ENCODE measurements at regions not wholly inside any gene's neighbourhood (a gene's known extent, or its start where the extent isn't known, plus 50 kb on each side); places are given as distances from the start of the nearest gene placed in this dataset.

GRCh38 chr2:55102056-55102812, 52.0 kb upstream of the RTN4 start:
- ATAC-seq (ENCODE audit: low FRiP score) (no peak), DNase-seq (ENCODE audit: low spot score) (no peak)
- no peak for TF ChIP-seq CTCF (IDR thresholded peaks at IDR 0.05)

GRCh38 chr2:55101466-55101865, 51.2 kb upstream of the RTN4 start:
- no peak for DNase-seq (ENCODE audit: low spot score)
- ATAC-seq (ENCODE audit: low FRiP score): no peak
- TF ChIP-seq CTCF (IDR thresholded peaks at IDR 0.05): no peak

- DNase-seq (ENCODE audit: low spot score) (no peak), ATAC-seq (ENCODE audit: low FRiP score) (peak; percentile 50)
- TF ChIP-seq CTCF (IDR thresholded peaks at IDR 0.05): no peak
These were observed 49.9 kb upstream of the RTN4 start for GRCh38 chr2:55099878-55100820.
